ENCODE measurements at regions not wholly inside any gene's neighbourhood (a gene's known extent, or its start where the extent isn't known, plus 50 kb on each side); places are given as distances from the start of the nearest gene placed in this dataset.
"Not testable (repeated sequence)": the region's sequence is repeated elsewhere in the genome, so short reads cannot be mapped to it uniquely, and the experiment has no call there.

- in situ Hi-C loops (cut with MboI; ENCODE audit: low pct_unique_long_range_greater_than_20kb, low sequenced_read_pairs) = no loop called here
- no peak for DNase-seq
These were observed 76.2 kb upstream of the PHF21A start for GRCh38 chr11:46197421-46197820.

DNA sequence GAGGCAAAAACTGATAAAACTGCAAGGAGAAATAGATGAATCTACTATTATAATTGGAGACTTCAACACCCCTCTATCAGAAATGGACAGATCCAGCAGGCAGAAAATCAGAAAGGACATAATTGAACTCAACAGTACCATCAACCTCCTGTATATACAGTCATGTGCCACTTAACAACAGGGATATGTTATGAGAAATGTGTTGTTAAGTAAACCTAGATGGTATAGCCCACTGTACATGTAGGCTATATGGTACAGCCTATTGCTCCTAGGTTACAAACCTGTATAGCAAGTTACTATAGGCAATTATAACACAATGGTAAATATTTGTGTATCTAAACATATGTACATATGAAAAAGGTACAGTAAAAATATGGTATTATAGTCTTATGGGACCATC, 66.8 kb upstream of the PHF21A start:
- in situ Hi-C loops (cut with MboI; ENCODE audit: low pct_unique_long_range_greater_than_20kb, low sequenced_read_pairs) = no loop called here
- no peak for DNase-seq

DNA sequence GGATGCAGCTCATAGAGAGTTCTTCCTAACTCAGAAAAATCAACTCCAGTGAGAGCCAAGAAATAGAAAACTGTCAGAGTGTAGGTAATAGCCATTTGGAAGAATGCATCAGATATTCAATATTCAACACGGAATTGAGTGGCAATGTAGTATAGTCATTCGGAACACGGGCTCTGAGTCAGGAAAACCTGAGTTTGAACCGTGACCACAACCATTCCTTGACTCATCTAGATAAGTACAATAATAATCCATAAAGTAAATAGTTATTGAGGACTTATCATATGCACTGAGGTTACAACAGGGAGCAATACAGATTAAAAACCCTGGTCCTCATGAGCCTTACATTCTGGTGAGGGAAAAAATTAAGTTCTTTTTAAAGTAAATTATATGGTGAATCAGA, 62.6 kb upstream of the PHF21A start:
- no peak for DNase-seq
- in situ Hi-C loops (cut with MboI; ENCODE audit: low pct_unique_long_range_greater_than_20kb, low sequenced_read_pairs) = no loop called here

DNA sequence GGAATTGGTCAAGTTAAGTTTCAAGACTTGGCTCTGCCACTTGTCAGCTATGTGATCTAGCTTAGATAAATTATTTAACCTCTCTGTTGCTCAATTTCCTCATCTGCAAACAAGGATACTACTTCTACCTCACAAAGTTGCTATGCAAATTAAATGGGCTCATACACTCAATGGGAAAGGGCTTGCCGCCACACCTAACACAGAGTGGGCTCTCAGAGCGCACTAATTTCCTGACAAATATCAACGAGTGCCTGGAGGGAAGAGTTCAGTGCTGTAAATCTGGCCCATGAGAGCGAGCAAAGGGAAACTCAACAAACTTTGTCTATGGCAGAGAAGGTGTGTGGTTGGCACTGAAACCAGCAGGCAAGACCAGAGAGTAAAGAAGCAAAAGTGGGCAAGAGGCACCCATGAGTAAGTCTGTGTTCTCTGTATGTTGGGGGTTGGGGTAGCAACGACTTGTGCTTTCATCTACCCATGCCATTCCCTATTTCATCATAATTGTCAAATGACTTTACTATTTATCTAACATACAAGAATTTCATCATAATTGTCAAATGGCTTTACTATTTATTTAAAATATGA, 60.7 kb upstream of the PHF21A start:
- no peak for DNase-seq
- in situ Hi-C loops (cut with MboI; ENCODE audit: low pct_unique_long_range_greater_than_20kb, low sequenced_read_pairs) = no loop called here

DNA sequence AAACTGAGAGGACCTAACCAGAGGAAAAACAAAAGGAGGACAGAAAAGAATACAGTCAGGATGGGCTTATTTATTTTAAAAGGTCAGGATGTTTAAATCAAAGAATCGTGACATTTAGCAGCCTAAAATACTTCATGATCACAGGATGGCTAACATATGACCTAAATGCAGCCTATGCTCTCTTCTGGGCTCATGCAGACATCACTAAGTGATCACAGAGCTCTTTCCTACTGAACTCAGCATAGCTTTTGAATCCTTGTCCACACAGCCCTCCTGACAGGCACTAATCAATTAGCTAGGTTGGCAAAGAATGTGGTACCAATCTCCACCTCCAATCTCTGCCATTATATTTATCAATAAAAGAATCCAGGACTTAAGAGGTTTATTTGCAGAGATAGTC, 60.1 kb upstream of the PHF21A start:
- DNase-seq = no peak
- in situ Hi-C loops (cut with MboI; ENCODE audit: low pct_unique_long_range_greater_than_20kb, low sequenced_read_pairs) = no loop called here

GRCh38 chr11:46180736-46181135, 59.5 kb upstream of the PHF21A start:
- in situ Hi-C loops (cut with MboI; ENCODE audit: low pct_unique_long_range_greater_than_20kb, low sequenced_read_pairs) = no loop called here
- no peak for DNase-seq

GRCh38 chr11:46178513-46178912, 57.3 kb upstream of the PHF21A start:
- in situ Hi-C loops (cut with MboI; ENCODE audit: low pct_unique_long_range_greater_than_20kb, low sequenced_read_pairs) = no loop called here

DNA sequence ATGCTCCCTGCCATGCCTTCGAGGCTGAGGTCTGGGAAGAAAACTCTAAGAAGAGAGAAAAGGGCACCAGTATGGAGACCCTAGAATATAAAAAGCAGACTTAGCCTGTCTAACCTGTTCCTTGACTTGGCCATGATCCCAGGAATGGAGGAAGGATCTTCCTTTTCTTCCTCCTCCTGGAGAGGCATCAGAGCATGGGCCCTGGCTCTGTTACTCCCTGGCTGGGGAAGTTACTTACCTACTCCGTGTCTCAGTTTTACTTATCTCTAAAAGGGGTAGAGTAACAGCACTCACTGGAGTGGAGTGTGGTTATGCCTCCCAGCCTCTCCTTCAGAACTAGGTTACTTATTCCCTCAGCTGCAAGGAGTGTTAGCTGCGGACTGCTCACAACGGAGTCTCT, 55.2 kb upstream of the PHF21A start:
- in situ Hi-C loops (cut with MboI; ENCODE audit: low pct_unique_long_range_greater_than_20kb, low sequenced_read_pairs) = no loop called here
- DNase-seq = no peak

More at GRCh38 chr11:46178513-46178912, 57.3 kb upstream of the PHF21A start:
- no peak for DNase-seq

GRCh38 chr11:46175401-46176002, 54.2 kb upstream of the PHF21A start:
- no peak for DNase-seq
- in situ Hi-C loops (cut with MboI; ENCODE audit: low pct_unique_long_range_greater_than_20kb, low sequenced_read_pairs) = no loop called here

- in situ Hi-C loops (cut with MboI; ENCODE audit: low pct_unique_long_range_greater_than_20kb, low sequenced_read_pairs) = not testable (repeated sequence)
- DNase-seq = peak; percentile 56
These were observed 50.4 kb upstream of the PHF21A start for GRCh38 chr11:46171693-46172092.
